Fibroblast of villous mesenchyme (primary cell): ENCODE measurements at regions not wholly inside any gene's neighbourhood (a gene's known extent, or its start where the extent isn't known, plus 50 kb on each side); places are given as distances from the start of the nearest gene placed in this dataset.
"Not testable (repeated sequence)": the region's sequence is repeated elsewhere in the genome, so short reads cannot be mapped to it uniquely, and the experiment has no call there.

Experiments used
- DNase-seq: peaks from one replicate; pipeline ENCODE4 v3.0.0-alpha.2; 2010; ENCODE audit warnings: low read depth
- H3K4me3 ChIP-seq: 2 replicates; pipeline ENCODE4 v1.5.1; 2011; ENCODE audit warnings: low read depth, mild to moderate bottlenecking, low read length
- TF ChIP-seq, protein P1 (sequence below): IDR thresholded peaks from 2 replicates; pipeline ENCODE4 v1.5.1; 2012; ENCODE audit warnings: low read depth, mild to moderate bottlenecking, low read length; ENCODE audit not compliant: insufficient read depth

DNA sequence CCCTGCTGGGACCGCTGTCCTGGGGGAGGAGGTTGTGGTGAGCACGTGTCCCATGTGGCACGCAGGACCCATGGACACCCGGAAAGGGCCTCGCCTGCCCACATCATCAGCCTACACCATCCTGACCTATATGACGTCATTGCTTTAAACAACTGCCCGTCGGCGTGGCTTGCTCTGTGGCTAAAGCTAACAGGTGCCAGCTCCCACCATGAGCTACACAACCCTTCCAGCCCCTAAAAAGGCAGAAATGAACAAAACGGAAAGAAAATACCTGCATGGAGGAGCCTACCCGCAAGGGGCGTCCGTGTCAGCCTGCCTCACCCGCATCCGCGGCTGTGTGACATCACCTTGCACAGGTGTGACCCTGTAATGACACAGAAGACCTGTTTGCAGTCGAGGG is 481.8 kb downstream of the BRD1 start:
- TF ChIP-seq, protein P1, sequence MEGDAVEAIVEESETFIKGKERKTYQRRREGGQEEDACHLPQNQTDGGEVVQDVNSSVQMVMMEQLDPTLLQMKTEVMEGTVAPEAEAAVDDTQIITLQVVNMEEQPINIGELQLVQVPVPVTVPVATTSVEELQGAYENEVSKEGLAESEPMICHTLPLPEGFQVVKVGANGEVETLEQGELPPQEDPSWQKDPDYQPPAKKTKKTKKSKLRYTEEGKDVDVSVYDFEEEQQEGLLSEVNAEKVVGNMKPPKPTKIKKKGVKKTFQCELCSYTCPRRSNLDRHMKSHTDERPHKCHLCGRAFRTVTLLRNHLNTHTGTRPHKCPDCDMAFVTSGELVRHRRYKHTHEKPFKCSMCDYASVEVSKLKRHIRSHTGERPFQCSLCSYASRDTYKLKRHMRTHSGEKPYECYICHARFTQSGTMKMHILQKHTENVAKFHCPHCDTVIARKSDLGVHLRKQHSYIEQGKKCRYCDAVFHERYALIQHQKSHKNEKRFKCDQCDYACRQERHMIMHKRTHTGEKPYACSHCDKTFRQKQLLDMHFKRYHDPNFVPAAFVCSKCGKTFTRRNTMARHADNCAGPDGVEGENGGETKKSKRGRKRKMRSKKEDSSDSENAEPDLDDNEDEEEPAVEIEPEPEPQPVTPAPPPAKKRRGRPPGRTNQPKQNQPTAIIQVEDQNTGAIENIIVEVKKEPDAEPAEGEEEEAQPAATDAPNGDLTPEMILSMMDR: no peak
- DNase-seq: no peak
- no peak overlapping the region for H3K4me3 ChIP-seq

DNA sequence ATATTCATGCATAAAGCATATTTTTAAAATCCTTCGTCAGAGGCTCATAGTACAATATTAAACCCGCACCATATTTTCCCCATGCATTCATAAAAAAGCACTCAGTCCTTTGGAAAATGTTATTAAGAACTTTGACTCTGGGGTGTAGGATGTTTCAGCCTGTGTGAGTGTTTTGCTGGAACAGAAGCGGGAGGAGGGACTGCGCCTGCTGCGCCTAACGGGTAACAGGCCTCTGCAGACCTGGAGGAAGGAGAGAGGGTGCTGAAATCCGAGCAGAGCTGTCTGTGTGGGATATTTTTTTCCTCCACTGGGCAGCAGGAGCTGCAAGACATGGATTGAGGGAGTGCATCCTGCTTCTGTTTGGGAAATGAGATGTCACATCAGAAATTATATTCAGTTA is 483.0 kb downstream of the BRD1 start:
- DNase-seq: no peak
- TF ChIP-seq, protein P1: no peak
- H3K4me3 ChIP-seq: no peak overlapping the region

DNA sequence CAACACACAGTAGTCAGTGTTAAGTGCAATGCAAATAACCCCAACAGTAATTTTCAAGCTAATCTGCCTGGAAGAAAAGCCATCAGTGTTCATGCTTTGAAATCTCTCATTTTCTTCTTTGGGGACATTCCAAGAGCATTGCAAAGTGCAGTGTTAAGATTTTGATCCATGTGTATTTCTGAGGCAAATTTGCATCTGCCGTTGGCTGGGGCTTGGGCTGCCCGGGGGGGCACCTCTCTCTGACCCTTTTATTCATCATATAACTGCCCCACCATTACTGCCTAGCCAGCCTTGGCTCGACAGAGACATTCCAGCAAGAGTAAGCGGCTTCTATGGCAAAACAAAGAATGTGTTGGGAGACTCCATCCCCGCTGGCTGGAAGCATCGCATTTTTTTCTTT is 483.5 kb downstream of the BRD1 start:
- no peak overlapping the region for H3K4me3 ChIP-seq
- DNase-seq: no peak
- TF ChIP-seq, protein P1: no peak

DNA sequence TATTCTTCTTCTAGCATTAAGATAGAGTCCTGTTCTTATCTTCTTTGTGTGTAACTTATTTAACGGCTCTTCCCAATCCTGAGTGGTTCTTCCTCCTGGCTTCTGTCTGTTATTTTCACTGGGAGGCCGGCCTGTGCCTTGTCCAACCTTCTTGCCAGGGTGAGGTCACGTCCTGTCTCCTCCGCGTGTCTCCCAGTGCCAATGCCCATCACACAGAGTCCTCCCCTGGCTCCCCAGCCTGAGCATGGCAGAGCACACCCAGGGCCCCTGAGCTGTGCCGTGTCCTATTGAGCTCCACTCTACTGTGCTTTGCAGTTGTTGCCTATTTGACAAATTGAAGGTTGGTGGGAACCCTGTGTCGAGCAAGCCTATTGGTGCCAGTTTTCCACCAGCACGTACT is 487.3 kb downstream of the BRD1 start:
- H3K4me3 ChIP-seq: no peak overlapping the region
- TF ChIP-seq, protein P1: no peak

DNA sequence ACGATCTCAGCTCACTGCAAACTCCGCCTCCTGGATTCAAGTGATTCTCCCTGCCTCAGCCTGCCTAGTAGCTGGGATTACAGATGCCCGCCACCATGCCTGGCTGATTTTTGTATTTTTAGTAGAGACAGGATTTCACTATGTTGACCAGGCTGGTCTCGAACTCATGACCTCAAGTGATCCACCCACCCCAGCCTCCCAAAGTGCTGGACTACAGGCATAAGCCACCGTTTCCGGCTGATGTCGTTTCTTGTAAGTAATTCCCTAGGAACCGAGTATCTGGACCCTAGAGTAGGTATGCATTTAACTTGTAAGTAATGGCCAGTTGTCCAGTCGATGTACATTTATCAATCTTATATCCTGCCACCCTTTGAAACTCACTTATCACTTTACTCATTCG is 491.2 kb downstream of the BRD1 start:
- H3K4me3 ChIP-seq, DNase-seq: not testable (repeated sequence)

More for the DNA sequence above, 487.3 kb downstream of the BRD1 start:
- DNase-seq: no peak

DNA sequence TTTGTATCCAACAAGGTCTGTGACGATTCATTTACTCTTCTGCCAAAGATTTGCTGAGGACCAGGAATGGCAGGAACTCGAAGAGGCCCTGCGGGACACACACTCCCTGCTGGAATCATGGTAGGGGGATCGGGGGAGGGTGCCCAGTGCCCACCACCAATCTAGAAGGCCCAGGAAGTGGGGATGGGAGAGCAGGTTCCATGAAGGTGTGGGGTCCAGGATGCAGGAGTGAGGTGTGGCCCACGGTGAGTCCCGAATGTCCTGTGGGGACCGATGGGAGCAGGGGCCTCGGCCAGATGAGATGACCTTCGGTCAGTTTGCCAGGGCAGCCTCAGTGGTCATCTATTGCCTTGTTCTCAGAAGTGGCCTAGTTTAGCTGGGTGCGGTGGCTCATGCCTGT is 492.7 kb downstream of the BRD1 start:
- no peak for DNase-seq
- TF ChIP-seq, protein P1: no peak
- H3K4me3 ChIP-seq: no peak overlapping the region

DNA sequence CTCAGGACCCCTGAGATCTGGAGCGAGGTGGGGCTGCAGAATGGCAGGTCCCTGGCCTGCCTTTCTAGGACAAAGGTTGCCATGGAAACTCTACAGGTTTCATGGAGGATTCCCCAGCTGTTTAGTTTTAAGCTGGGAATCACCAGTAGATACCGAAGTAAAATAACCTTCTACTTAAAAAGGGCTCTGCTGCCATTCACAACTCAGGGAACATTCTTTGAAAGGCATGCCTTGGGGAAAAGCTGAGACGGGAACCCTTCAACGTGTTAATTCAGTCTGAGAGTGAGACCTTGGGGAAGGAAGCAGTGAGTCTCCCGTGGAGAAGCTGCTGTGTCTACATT is 493.3 kb downstream of the BRD1 start:
- DNase-seq: no peak
- no peak overlapping the region for H3K4me3 ChIP-seq
- TF ChIP-seq, protein P1: no peak

DNA sequence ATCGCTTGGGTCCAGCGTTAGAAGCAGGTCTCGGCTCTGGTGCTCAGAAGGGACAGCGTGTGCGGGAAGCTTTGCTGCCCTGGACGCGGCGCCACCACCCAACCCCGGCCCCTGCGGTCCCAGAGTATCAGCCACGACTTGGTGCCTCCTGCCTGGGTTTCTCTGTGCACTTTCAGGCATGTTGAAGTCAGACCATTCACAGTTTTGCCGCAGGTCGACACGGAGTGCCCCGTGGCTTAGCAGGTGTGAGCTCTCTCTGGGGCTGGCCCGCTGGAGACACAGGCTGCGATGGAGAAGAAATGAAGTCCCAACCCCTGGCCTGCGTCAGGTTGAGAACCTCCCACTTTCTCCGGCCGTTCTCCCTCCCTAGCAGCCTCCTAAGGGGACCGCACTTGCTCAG is 494.5 kb downstream of the BRD1 start:
- H3K4me3 ChIP-seq: no peak overlapping the region
- DNase-seq: no peak
- TF ChIP-seq, protein P1: no peak
